ENCODE measurements at regions not wholly inside any gene's neighbourhood (a gene's known extent, or its start where the extent isn't known, plus 50 kb on each side); places are given as distances from the start of the nearest gene placed in this dataset.

GRCh38 chr12:59230334-59230733 is 310.0 kb upstream of the LRIG3 start:
- no peak for DNase-seq (ENCODE audit: low spot score)

- no peak for DNase-seq (ENCODE audit: low spot score)
Measured at GRCh38 chr12:59219148-59219547, 298.8 kb upstream of the LRIG3 start.

GRCh38 chr12:59196989-59197388 is 276.7 kb upstream of the LRIG3 start:
- DNase-seq (ENCODE audit: low spot score), result no peak

GRCh38 chr12:59194794-59195193 is 274.5 kb upstream of the LRIG3 start:
- DNase-seq (ENCODE audit: low spot score), result no peak

- DNase-seq (ENCODE audit: low spot score), result no peak
Measured at GRCh38 chr12:59193476-59194050, 273.3 kb upstream of the LRIG3 start.

GRCh38 chr12:59191372-59191771 is 271.1 kb upstream of the LRIG3 start:
- no peak for DNase-seq (ENCODE audit: low spot score)

- no peak for DNase-seq (ENCODE audit: low spot score)
Measured at GRCh38 chr12:59186451-59186850, 266.1 kb upstream of the LRIG3 start.

GRCh38 chr12:59185295-59185694 is 265.0 kb upstream of the LRIG3 start:
- no peak for DNase-seq (ENCODE audit: low spot score)

- no peak for DNase-seq (ENCODE audit: low spot score)
Measured at GRCh38 chr12:59182658-59183455, 262.6 kb upstream of the LRIG3 start.

GRCh38 chr12:59182191-59182590 is 261.9 kb upstream of the LRIG3 start:
- DNase-seq (ENCODE audit: low spot score), result no peak

GRCh38 chr12:59181196-59181777 is 261.0 kb upstream of the LRIG3 start:
- DNase-seq (ENCODE audit: low spot score), result no peak

GRCh38 chr12:59179231-59179630 is 258.9 kb upstream of the LRIG3 start:
- no peak for DNase-seq (ENCODE audit: low spot score)

- DNase-seq (ENCODE audit: low spot score), result peak; percentile 19
Measured at GRCh38 chr12:59173695-59174094, 253.4 kb upstream of the LRIG3 start.

GRCh38 chr12:59168647-59169046 is 248.3 kb upstream of the LRIG3 start:
- DNase-seq (ENCODE audit: low spot score), result no peak

- no peak for DNase-seq (ENCODE audit: low spot score)
Measured at GRCh38 chr12:59166457-59166856, 246.2 kb upstream of the LRIG3 start.

GRCh38 chr12:59164991-59165718 is 244.9 kb upstream of the LRIG3 start:
- DNase-seq (ENCODE audit: low spot score), result peak; percentile 41

- no peak for DNase-seq (ENCODE audit: low spot score)
Measured at GRCh38 chr12:59164226-59164625, 243.9 kb upstream of the LRIG3 start.

- no peak for DNase-seq (ENCODE audit: low spot score)
Measured at GRCh38 chr12:59158681-59159080, 238.4 kb upstream of the LRIG3 start.

GRCh38 chr12:59158066-59158465 is 237.8 kb upstream of the LRIG3 start:
- DNase-seq (ENCODE audit: low spot score), result no peak

- DNase-seq (ENCODE audit: low spot score), result no peak
Measured at GRCh38 chr12:59155448-59155847, 235.1 kb upstream of the LRIG3 start.

- no peak for DNase-seq (ENCODE audit: low spot score)
Measured at GRCh38 chr12:59151243-59151642, 230.9 kb upstream of the LRIG3 start.

GRCh38 chr12:59149995-59150642 is 229.8 kb upstream of the LRIG3 start:
- DNase-seq (ENCODE audit: low spot score), result peak; percentile 94
